ENCODE measurements at regions not wholly inside any gene's neighbourhood (a gene's known extent, or its start where the extent isn't known, plus 50 kb on each side); places are given as distances from the start of the nearest gene placed in this dataset.

DNA sequence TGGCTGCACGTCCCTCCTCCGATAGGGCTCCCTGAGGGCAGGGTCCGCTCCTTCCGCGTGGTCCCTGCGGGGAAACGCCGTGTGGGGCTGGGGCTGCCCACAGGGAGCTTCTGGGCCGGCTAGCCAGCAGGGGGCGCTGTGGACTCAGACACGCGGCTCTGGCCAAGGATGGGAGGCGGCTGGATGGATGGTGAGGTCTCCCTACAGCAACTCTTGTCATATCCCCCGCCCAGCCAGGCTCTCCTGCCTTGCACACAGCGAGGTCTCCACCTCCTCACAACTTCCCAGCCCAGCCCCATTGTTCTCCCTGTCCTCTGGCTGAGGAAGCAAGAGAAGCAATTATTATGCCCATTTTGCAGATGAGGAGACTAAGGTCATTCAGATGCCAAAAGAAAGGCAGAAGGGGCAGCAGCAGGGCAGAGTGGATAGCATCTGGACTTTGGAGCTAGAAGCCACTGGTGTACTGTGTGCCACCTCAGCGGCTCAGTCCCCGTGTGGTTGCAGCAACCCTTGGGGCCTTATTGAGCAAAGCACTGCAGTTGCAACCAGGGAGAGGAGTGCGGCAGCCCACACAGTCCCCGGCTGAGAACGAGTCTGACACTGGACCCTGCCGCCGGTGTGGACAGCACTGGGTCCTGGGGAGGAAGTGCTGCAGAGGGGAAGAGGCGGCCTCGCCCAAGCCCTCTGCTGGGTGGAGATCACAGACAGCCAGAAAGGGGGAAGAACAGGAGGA, 99.0 kb downstream of the ZFP36L2 start:
- no peak for DNase-seq

DNA sequence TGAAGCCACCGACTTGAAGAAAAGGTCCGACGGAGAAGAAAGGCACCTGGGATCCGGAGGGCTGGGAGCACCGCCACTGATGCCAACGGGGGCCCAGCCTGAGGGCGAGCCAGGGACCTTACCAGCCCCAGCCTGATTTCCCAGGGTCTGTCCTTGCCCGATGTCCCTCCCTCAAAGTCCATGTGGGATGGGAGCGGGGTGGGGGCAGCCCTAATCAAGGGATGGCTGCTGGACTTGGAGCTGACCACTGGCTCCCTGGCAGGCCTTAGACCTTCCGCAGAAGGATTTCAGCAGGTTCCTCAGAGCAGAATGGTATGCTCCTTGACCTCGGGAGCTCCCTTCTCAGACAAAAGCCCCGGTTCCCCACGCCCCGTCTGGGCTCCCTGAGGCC, 99.6 kb downstream of the ZFP36L2 start:
- no peak for DNase-seq

DNA sequence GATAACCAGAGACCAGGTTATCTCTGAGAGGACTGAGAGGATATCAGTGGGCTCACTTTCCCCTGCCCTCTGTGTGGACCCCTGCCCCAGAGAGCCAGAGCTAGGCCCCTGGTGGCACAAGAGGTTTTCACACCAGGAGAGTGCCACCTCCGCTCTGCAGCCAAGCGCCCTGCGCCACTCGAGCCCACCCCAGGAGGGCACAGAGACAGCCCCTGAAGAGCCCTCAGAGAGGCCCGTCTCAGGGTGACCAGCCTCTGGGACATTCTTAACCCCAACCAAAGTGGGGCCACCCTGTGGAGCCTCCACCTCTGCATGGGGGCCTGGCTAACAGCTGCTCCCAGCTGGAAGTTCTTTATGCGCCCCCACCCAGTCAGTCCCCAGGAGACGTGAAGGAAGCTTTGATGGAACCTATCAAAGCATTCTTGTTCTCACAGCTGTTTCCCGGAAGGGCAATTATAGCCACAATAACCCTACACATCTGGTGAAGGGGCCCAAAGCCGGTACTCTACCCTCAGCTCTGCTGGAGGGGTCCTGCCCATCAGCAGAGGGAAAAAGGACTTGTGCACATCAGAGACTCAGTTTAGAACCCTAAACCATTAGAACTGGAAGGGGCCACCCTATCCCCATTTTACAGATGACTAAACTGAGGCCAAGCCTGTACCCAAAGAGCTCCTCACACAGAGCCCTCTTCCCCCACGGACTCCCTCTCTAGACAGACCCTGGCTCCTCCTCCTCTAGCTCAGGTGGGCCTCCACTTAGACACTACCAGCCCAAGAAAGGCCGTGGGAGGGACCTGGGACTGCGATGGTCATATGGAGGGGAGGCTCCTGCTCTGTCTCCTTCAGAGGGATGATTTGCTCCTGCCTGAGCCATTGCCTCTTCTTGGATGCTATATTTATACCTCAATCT, 101.1 kb downstream of the ZFP36L2 start:
- no peak for DNase-seq

DNA sequence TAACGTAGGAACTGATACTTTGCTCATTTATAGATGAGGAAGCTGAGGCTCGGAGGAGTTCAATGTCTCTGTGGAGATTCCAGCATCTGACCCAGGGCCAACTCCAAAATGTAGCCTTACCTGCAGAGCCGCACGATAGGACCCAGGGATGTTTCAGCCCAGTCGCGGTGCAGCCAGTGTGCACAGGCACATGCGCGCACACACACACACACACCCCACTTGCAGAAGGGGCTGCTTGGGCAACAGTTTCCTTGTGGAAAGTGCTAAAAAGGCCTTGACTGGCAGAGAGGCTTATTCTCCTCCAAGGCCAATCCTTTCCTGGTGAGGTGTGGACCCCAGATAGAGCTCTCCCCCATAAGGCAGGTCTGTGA, 101.7 kb downstream of the ZFP36L2 start:
- no peak for DNase-seq

DNA sequence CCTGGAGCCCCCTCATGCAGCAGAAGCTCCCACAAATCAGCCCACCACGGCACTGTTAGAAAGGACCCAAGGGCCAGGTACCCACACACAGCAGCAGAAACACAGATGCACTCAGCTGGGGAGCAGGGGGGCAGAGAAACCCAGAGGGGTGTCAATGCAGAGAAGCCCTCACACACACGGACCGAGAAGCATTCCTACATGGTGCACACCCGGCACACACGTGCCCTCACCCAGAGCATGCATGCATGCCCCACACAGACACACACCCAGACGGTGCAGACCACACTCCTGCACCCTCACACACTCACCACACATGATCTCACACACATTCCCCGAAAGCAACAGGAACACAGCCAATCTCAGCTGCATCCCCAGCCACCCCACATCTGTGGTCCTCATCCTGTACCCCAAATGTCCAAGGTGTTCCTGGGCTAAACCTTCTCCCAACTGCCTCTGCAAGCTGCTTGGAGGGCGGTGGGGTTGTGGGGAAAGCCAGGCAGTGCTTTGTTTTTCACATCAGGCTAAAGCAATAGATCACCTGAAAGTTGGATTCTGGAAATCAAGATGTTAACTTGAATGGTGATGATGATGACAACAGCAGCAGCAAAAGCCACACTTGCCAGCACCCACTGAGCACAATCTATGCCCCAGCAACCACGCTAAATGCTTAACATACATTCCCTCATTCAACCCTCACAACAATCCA, 102.3 kb downstream of the ZFP36L2 start:
- DNase-seq, result no peak

DNA sequence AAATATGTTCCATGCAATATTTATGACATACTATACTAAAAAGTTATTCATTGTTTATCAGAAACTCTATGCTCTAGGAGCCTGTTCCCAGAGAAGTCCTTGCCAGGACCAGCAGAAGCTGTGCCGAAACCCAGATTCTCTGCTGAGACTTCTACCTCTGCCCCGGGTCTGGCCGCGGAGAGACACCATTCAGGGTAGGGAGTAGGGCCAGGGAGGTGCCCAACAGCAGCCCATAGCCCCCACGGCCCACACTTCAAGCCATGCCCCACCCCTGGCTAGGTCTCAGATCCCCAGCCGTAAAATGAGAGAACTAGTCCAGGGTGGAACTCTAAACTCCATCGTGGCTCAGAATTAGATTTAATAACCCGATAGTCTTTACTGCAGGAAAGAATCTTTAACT, 102.9 kb downstream of the ZFP36L2 start:
- DNase-seq, result no peak

DNA sequence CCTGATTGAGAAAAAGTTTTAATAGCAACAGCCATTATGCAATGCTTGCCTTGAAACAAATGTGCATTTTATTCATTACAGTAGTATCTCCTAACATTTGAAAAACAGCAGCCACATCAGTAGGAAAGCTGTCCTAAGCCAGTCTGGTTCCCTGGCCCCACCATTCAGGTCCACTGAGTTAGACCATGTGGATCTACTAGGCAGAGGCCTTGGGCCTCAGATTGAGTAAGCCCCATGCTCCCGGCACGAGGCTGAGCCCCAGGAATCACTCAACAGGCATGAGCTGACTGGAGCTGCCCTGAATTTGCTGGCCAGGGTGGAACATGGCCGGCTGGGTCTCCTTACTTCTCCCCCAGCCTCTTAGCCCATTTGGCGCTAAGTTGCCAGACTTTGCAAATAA, 103.4 kb downstream of the ZFP36L2 start:
- DNase-seq, result no peak

DNA sequence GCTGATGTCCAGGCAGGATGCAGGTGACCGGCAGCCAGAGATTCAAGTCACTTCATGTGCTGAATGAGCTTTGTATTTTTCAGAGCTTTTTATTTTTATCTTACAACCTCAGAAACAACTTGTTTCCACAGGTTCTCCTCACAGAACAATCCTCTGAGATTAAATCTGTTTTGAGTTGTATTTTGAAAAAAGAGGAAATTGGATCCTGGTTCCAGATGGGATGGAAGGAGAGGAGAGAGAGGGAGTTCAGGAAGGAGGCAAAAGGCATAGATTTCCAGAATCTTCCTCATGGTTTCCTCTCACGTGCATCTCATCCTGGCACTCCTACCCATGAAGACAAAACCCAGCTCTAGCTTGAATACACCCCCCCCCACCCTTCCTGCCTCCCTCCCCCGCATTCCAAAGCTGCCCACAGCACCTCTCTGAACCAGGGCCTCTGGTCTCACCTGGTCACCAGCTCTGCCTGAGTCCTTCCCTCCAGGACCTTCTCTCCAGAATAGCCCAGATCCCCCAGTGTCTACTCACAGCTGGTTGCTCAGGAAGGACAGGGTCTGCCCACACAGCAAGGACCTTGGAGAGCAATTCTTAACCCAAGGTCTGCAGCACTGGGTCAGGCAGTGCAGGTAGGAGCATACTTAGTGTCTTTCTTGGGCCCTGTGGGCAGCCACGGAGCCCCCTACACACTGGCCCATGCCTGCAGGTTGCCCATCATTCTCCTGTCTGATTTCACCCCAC, 104.7 kb downstream of the ZFP36L2 start:
- DNase-seq, result no peak

DNA sequence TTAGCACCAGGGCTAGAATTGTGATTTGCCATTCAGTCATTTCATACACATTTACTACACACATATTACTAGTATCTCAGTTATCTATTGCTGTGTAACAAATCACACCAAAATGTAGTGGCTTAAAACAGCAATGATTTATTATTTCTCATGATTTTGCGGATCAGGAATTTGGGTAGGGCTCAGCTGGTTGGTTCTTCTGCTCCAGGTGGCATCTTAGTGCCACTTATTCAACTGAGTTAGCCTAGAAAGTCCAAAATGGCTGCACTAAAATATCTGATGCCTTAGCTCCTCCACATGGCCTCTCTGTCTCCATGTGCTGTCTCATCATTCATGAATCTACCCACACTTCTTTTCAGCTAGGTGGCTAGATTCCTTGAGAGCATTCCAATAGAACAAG, 107.1 kb downstream of the ZFP36L2 start:
- DNase-seq, result no peak

DNA sequence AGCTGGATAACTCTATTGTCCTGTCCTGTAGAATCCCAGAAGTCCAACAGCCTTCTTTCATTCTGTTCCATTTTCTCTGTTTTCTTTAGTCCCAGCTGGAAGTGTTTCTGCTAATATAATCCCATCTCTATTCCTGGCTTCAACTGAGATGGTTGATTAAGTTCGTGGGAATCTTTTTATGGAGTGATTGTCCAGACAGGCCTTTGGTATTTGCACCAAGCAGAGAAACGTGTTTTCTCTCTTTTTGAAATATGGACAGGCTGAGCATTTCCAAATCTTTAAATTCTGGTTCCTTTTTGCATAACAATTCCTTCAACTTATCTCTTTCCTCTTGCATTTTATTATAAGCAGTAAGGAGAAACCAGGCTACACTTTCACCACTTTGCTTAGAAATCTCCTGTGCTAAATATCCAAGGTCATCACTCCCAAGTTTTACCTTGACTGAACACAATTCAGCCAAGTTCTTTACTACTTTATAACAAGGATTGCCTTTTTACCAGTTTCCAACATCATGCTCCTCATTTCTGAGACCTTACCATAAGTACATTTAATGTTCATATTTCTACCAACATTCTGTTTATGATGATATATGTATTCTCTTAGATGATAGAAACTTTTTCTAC, 108.8 kb downstream of the ZFP36L2 start:
- no peak for DNase-seq

DNA sequence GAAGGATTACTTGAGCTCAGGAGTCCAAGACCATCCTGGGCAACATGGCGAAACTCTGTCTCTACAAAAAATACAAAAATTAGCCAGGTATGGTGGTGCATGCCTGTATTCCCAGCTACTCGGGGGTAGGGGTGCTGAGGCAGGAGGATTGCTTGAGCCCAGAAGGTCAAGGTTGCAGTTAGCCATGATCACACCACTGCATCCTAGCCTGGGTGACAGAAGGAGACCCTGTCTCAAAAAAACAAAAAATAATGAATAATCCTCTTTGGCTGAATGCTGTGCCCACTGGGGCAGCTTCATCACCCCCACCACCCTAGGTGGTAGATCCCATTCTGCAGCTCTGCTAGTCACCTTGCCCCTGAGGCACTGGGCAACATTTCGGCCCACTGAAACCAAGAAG, 109.4 kb downstream of the ZFP36L2 start:
- DNase-seq, result no peak

DNA sequence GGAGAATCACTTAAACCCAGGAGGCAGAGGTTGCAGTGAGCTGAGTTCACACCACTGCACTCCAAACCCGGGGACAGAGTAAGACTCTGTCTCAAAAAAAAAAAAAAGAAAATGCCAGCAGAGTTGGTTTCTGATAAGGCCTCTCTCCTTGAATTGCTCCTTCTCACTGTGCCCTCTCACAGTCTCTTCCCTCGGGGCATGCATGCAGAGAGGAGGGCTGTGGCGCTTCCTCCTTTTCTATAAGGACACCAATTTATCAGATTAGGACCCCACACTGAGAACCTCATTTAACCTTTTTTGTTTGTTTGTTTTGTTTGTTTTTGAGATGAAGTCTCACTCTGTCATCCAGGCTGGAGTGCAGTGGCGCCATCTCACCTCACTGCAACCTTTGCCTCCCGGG, 110.5 kb downstream of the ZFP36L2 start:
- no peak for DNase-seq

DNA sequence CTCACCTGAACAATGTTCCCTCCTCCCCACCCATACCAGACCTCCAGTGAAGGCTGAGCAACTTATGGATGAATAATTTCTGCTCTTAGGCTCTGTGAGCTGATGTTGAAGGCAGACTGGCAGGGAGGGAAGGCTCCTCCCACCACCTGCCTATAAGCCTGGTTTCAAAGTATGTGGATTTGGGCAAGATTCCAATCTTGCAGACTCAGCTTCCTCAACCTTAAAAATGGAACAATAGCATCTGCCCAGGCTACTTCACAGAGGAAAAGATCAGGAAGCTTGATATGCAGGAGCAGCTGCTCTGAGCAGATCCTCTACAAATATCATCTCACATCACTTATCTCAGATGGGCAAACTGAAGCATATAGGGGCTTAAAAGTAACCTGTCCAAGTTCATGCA, 112.2 kb downstream of the ZFP36L2 start:
- DNase-seq, result no peak

DNA sequence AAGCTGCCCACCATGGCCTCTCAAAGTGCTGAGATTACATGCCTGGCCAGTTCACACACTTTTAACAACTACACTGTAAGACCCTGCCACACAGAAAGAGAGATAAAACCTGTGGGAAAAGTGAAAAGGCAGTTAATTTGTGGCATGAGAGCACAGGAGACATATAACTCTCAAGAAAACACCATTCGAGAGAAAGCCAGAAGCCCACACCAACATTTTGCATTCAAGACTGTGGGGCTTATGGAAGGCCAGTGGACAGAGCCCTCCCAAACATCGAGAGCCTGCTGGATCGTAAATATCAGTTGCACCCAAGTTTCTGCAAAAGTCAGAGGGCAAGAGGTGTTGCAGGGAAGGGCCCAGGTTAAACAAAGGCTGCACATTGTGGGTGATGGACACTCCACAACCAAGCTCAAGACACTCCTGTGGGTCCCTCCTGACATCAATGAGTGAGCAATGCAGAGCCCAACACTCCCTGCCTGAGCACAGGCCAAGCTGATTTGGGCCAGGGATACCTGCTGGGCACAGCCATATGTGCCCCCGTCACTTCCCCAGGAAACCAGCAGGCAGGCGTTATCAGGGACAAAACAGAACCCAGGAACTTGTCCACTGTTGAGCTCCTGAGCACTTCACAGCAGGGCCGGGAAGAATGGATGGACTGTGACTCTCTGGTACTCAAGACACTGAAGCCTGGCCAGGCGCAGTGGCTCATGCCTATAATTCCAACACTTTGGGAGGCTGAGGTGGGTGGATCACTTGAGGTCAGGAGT, 114.4 kb downstream of the ZFP36L2 start:
- DNase-seq, result no peak

DNA sequence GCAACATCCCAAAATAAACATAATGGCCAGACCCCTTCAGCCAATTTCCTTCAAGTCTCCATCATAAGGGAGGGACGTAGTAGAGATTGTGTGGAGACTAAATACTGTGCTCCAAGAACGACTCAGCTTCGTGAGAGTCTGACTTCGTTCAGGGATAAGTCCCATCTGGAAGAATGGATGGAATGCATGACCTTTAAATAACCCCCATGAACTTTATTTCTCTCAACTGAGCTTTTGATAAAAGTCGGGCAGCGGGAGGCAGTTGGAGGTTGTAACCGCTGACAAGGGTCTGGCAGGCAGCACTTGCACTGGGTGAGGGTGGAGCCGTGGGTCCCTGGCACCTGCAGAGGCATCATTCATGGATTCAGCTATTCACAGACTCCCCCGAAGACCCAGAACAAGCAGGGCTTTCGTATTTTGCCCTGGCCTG, 115.9 kb downstream of the ZFP36L2 start:
- no peak for DNase-seq

DNA sequence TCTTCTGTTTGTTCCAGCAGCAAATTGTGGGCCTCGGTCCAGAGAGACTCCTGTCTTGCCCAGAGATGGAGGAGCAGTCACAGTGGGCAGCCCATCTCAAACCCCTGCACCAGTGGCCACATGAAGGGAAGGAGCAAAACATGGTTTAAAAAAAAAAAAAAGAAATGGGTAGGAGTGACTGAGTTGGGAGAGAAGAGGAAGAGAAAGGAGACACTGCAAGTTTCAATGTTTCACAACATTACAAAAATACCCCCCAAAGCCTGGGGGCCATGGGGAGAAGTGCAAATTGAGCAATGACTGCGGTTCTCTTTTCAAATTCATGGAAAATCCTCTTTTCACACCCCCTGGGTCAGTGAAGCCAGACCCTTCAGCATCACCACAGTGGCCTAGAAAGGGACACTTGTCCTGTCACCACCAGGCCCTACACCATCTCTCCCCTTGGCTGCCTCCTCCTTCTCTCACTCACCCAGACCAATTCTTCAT, 117.1 kb downstream of the ZFP36L2 start:
- DNase-seq, result no peak

DNA sequence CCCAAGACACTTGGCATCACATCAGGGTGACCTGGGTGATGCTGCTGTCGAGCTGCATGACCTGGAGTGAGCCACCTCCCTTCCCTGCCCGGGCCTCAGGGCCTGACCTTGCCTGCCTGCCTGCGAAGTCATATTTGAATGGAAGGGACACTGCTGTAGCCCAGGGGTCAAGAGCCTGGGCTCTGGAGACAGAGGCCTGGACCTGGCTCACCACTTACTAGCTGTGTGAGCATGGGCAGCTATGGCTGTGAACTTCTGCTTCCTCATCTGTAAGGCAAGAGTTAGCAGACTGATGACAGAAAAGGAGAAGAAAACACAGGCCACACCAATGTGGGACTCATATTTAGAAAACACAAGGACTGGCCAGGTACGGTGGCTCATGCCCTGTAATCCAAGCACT, 118.7 kb downstream of the ZFP36L2 start:
- DNase-seq, result no peak

DNA sequence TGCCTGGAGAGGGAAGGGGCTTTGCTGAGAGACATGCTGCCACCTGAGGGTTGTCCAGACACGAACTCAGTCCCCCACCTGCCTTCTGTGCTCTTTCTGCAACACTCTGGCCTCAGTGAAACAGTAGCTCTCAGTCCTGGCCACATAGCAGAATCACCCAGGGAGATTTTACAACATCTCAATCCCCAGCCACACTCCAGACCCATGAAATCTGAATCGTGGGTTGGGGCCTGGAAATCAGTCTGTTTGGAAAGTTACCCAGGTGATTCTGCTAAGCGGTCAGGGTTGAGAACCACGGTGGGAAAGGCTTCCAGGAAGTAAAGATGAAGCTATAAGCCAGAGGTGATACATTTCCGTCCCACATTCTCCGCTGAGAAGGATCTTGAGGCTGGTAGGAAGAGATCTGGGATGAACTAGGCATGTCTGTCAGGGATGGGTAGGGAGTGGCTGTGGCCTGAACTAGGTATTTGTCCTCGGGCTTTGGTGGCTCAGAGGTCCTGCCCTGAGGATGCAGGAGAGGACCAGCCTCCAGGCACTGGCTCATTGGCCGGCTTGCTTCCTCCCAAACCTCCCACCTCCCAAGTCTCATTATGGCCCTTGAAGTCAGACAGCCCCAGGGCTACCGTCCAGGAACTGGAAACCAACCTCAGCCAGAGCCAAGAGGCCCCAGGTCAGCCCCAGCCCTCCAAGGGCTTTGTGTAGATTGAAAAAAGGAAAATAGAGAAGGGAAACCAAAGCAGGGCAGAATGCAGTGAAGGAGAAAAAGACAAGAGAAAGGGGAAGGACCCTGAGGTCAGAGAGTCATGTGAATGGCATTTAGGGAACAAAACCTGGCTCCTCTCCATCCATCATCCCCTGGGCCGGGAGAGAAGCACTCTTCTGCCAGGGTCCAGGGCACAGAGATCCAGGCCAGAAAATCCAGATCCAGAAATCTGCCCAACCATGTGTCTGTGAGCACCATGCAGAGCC, 119.6 kb downstream of the ZFP36L2 start:
- no peak for DNase-seq

DNA sequence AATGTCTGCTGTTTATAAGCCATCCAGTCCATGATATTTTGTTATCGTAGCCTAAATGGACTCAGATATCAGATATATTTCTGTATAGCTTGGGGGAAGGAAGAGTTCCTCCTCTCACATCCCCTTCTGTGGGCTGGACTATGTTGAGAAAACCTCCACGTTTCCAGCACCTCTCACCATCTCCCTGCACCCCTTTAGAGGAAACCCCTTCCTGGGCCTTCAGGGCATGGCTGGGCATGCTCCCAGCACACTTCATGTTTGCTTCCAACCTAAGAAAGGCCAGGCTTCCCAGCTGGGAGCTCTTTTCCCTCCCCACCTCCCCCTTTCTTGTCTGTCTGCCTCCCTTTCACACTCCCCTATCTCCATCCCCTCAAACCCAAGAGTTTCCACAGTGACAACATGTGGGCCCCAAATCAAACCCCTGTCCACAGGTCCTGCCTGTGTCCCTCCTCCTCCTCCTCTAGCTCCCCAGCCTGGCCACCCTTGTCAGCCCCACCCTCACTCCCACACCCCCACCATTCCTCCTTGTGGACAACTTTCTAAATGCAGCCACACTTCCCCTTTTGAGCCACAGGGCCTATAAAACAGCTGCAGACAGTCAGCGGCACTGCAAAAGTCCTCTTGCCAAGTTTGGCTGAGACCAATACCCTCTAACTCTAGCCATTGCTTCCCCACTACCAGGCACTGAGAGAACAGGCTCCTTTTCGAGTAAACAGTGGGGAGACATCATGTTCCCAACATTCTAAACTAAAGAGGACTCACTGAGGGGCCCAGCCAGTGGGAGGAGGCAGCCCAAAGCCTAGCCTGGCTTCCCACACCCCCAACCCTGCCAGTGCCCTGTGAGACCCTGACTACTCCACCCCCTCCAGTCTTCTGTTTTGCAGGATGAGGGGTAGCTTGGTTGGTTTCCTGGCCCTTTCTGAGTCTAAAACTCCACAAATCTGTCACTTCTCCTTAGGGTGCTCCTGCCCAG, 120.5 kb downstream of the ZFP36L2 start:
- no peak for DNase-seq
